ENCODE measurements at regions not wholly inside any gene's neighbourhood (a gene's known extent, or its start where the extent isn't known, plus 50 kb on each side); places are given as distances from the start of the nearest gene placed in this dataset.

DNA sequence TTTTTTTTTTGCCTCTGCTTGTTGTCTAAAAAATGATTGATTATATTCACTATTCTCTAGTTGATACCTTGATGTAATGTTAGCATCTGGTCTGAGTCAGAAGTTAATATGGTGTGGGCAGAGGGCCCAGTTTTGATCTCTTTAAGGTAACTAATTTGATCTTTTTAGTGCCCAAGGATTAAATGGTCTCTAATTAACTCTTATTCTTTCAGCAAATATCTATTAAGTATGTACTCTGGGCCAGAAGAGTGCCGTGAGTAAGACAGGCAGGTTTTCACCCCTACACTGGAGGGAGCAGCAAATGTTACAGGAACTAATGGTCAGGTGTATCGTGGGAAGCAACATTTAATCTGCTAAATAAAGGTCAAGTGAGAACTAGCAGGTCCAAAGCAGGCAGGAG, 144.6 kb upstream of the COL1A2 start:
- H3K79me2 ChIP-seq (ENCODE audit: insufficient read depth, low read depth, low read length), result no peaks in the 10 kb centered on the region
- ChIA-PET POLR2A (no interaction called here), CTCF (ENCODE audit: unreplicated experiment) (no interaction called here)
- H4K20me1 ChIP-seq (ENCODE audit: insufficient read depth, low read length), result no peaks in the 10 kb centered on the region
- no peak overlapping the region for H3K27ac ChIP-seq (ENCODE audit: low read depth, low read length, poor library complexity, severe bottlenecking)
- no peak overlapping the region for H2AFZ ChIP-seq (ENCODE audit: low read length)
- no peaks in the 10 kb centered on the region for H3K36me3 ChIP-seq (ENCODE audit: insufficient read depth, low read length)
- TF ChIP-seq EZH2phosphoT487 (IDR thresholded peaks at IDR 0.05; ENCODE audit: borderline replicate concordance, low read depth, low read length), result no peak
- TF ChIP-seq, protein P1, sequence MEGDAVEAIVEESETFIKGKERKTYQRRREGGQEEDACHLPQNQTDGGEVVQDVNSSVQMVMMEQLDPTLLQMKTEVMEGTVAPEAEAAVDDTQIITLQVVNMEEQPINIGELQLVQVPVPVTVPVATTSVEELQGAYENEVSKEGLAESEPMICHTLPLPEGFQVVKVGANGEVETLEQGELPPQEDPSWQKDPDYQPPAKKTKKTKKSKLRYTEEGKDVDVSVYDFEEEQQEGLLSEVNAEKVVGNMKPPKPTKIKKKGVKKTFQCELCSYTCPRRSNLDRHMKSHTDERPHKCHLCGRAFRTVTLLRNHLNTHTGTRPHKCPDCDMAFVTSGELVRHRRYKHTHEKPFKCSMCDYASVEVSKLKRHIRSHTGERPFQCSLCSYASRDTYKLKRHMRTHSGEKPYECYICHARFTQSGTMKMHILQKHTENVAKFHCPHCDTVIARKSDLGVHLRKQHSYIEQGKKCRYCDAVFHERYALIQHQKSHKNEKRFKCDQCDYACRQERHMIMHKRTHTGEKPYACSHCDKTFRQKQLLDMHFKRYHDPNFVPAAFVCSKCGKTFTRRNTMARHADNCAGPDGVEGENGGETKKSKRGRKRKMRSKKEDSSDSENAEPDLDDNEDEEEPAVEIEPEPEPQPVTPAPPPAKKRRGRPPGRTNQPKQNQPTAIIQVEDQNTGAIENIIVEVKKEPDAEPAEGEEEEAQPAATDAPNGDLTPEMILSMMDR (conservative IDR thresholded peaks at IDR 0.05; ENCODE audit: low read length), result no peak
- DNase-seq (ENCODE audit: low spot score), result no peak
- H3K9me2 ChIP-seq (ENCODE audit: insufficient read depth, low read length), result no peaks in the 10 kb centered on the region
- intact Hi-C loops (cut with micrococcal nuclease; ENCODE audit: unreplicated experiment), result no loop called here
- H3K4me2 ChIP-seq (ENCODE audit: low read length), result no peak overlapping the region
- no peak overlapping the region for H3K4me3 ChIP-seq (ENCODE audit: low read depth, low read length, poor library complexity, severe bottlenecking)
- H3K9me3 ChIP-seq (ENCODE audit: low read length), result no peaks in the 10 kb centered on the region
- BruUV-seq (replicated peaks), result no TSS peak
- no peaks in the 10 kb centered on the region for H3K4me1 ChIP-seq (ENCODE audit: insufficient read depth, low read length, poor library complexity, severe bottlenecking)

DNA sequence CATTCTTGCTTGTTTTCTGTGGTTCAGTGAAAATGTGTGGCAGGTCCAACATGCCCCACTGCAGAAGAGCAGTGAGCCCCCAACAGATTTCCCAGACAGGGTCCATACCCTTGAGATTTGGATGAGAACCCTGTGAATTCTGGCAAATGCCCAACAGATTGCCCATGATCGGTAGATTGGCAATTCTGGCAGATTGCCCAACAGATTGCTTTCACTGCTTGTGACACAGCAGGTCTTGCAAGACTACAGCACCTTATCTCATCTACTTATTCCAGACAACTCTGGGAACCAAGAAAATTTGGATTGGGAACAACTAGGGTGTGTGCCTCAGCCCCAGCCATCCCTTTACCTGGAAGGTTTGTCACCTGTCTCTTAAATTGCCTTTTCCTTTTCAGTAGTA, 143.7 kb upstream of the COL1A2 start:
- Histone ChIP-seq H3K4me1 (ENCODE audit: insufficient read depth, low read length, poor library complexity, severe bottlenecking) (no peaks in the 10 kb centered on the region), H4K20me1 (ENCODE audit: insufficient read depth, low read length) (no peaks in the 10 kb centered on the region), H3K79me2 (ENCODE audit: insufficient read depth, low read depth, low read length) (no peaks in the 10 kb centered on the region), H3K27ac (ENCODE audit: low read depth, low read length, poor library complexity, severe bottlenecking) (no peak overlapping the region), H3K4me3 (ENCODE audit: low read depth, low read length, poor library complexity, severe bottlenecking) (no peak overlapping the region), H3K9me2 (ENCODE audit: insufficient read depth, low read length) (no peaks in the 10 kb centered on the region), H2AFZ (ENCODE audit: low read length) (no peak overlapping the region), H3K9me3 (ENCODE audit: low read length) (no peaks in the 10 kb centered on the region), H3K4me2 (ENCODE audit: low read length) (no peak overlapping the region), H3K36me3 (ENCODE audit: insufficient read depth, low read length) (no peaks in the 10 kb centered on the region)
- DNase-seq (ENCODE audit: low spot score), result no peak
- TF ChIP-seq, protein P1 (conservative IDR thresholded peaks at IDR 0.05; ENCODE audit: low read length), result no peak
- no peak for TF ChIP-seq EZH2phosphoT487 (IDR thresholded peaks at IDR 0.05; ENCODE audit: borderline replicate concordance, low read depth, low read length)
- no TSS peak for BruUV-seq (replicated peaks)
- POLR2A ChIA-PET, result no interaction called here
- CTCF ChIA-PET (ENCODE audit: unreplicated experiment), result no interaction called here
- intact Hi-C loops (cut with micrococcal nuclease; ENCODE audit: unreplicated experiment), result no loop called here

DNA sequence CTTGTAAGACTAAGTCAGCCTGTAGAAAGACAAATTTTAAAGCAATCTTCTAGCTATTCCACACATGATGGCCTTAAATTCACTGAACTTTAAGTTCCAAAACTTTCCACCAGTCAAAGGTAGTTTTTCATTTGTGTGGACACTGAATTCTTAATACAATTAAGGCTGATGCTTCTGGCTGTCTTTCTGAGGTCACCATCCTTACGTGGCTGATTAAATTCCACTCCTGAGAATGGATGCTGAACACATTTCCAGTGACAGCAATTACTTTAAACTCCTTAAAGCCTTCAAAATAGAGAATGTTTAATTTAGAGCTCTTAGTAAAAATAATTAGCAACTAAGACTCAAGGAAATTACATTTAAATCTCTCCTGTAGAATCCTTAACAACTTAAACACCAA, 142.6 kb upstream of the COL1A2 start:
- TF ChIP-seq, protein P1 (conservative IDR thresholded peaks at IDR 0.05; ENCODE audit: low read length), result no peak
- TF ChIP-seq EZH2phosphoT487 (IDR thresholded peaks at IDR 0.05; ENCODE audit: borderline replicate concordance, low read depth, low read length), result no peak
- H3K79me2 ChIP-seq (ENCODE audit: insufficient read depth, low read depth, low read length), result no peaks in the 10 kb centered on the region
- no peaks in the 10 kb centered on the region for H3K36me3 ChIP-seq (ENCODE audit: insufficient read depth, low read length)
- no peaks in the 10 kb centered on the region for H4K20me1 ChIP-seq (ENCODE audit: insufficient read depth, low read length)
- no peak overlapping the region for H3K4me2 ChIP-seq (ENCODE audit: low read length)
- H3K9me2 ChIP-seq (ENCODE audit: insufficient read depth, low read length), result no peaks in the 10 kb centered on the region
- no peaks in the 10 kb centered on the region for H3K4me1 ChIP-seq (ENCODE audit: insufficient read depth, low read length, poor library complexity, severe bottlenecking)
- no peak overlapping the region for H3K4me3 ChIP-seq (ENCODE audit: low read depth, low read length, poor library complexity, severe bottlenecking)
- intact Hi-C loops (cut with micrococcal nuclease; ENCODE audit: unreplicated experiment), result no loop called here
- ChIA-PET POLR2A (no interaction called here), CTCF (ENCODE audit: unreplicated experiment) (no interaction called here)
- no peak overlapping the region for H3K27ac ChIP-seq (ENCODE audit: low read depth, low read length, poor library complexity, severe bottlenecking)
- H2AFZ ChIP-seq (ENCODE audit: low read length), result no peak overlapping the region
- DNase-seq (ENCODE audit: low spot score), result no peak
- H3K9me3 ChIP-seq (ENCODE audit: low read length), result no peaks in the 10 kb centered on the region
- no TSS peak for BruUV-seq (replicated peaks)

Measured in OCI-LY7 (cell line).